ENCODE measurements at regions not wholly inside any gene's neighbourhood (a gene's known extent, or its start where the extent isn't known, plus 50 kb on each side); places are given as distances from the start of the nearest gene placed in this dataset.
"Not testable (repeated sequence)": the region's sequence is repeated elsewhere in the genome, so short reads cannot be mapped to it uniquely, and the experiment has no call there.

DNA sequence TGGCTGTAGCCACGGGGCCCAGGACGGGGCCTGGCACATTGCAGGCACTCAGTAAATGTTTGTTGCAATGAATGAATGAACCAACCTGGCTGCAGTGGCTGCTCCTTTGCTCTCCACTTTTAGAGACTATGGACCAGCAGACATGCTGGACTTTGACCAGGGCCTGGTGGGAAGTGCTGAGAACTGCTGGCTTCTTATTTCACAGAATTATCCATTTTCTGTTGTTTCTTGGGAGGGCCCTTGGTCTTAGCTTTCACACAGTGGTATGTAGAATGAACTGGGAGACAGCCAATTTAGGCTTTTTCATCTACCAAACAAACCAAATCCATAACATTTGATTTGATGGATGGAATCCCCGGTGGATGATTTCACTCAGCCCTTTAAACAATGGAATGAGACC, 78.0 kb upstream of the LHFPL2 start:
- DNase-seq (ENCODE audit: low spot score) = no peak

DNA sequence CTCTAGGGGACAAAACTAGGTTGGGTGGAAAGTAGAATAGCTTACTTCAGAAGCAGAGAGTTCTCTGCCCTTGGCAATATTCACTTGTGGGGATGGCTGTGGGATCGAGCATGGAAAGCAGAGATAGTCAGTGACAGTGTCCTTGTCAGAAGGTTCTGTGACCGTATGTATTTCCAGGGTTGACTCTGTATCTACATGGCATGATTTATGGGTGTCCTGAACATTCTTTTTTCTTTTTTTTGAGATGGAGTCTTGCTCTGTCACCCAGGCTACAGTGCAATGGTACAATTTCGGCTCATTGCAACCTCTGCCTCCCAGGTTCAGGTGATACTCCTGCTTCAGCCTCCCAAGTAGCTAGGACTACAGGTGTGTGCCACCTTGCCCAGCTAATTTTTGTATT, 77.4 kb upstream of the LHFPL2 start:
- no peak for DNase-seq (ENCODE audit: low spot score)

DNA sequence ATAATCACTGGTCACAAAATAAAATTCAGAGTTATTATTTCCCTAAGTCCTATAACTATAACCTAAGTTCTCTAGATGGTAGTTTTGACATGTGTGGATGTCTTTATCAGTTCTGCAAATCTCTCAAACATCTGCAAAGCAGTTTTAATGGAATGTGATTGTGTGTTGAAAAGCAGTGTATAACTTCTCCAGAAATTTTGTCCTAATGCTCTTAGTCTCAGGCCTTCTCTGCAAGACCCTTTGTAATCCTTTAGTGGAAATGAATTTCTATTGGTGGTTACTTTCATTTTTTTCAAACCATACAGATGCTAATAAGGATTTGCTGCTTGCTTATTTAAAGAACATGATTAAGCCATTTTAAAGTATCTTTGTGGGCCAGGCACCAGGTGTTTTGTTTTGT, 75.5 kb upstream of the LHFPL2 start:
- no peak for DNase-seq (ENCODE audit: low spot score)

DNA sequence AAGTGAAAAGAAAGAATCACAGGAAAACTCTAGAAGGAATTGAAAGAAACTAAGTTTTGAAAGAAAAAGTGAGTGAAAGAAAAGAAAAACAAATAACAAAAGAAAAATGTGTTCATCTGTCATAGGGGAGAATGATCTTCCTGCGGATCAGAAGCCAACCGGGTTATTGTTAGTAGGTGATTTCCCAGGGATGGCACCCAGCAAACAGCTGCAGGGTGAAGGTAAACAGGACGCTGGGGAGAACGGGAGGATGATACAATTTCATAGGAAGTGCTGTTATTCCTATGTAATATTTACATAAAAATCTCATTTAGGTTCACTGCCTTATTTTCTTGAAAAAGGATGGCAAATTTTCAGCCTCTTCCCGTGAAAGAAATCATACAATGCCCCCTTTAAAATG, 72.4 kb upstream of the LHFPL2 start:
- no peak for DNase-seq (ENCODE audit: low spot score)

DNA sequence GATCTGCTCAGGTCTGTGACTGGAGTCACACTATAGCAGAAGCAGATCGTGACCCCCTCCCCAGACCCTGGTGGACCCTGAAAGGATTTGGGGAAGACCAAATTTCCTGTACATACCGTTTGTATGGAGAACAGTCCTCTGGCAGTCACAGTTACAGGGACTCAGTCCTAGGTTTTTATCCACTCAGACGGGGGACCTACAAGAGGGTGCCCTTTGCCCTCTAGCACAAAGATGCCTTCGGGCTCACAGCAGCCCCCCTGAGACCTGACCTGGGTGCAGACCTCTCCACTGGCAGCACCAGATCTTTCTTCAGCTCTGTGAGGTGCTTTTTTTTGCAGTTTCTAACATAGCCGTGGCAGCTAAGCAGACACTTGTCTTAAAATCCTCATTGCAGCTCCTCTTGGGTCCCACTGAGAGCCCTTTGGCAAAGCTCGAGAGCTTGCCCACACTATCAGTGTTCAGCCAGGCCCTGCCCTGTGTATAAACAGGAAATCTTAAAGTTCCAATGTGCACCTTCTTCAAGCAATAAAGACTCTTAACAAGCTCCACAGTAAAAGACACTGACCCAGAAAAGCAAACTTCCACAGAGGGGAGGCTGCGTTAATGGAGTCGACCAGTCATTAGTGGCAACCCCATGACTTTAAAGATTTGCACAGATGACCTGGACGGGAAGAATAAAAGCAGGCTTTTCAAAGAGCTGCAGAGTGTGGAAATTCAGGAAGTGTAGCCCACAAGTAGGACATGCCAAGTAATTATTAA, 71.8 kb upstream of the LHFPL2 start:
- no peak for DNase-seq (ENCODE audit: low spot score)

DNA sequence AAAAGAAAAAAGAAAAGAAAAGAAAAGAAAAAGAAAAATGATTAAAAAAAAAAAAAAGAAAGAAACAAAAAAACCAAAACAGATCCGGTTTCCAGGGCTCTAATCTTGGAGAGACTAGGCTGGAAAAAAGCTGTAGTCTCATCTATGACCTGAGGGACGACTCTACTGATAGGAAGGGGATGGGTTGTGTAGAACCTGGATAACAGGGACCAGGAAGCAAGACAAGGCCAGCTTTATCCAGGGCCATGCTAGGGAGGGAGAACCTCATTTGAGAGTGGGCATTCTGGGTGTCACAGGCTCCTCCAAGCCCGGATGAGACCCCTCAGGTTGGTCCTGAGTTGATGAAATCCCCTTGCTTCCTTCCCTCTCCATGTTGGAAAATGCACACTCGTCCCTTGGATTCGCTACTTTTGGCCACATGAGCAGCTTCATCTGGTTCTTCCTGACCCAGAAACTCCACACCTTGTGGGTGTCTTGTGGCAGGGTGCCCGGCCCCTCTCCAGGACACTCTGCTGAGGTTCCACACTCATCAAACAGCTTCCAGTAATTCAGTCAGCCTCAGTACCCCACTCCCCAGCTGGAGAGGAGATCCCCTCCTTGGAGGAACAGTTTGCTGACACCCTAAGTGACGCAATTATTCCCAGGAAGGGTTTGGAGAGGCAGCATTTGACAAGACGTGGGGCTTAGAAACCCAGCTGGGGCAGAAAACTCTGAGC, 71.1 kb upstream of the LHFPL2 start:
- no peak for DNase-seq (ENCODE audit: low spot score)

DNA sequence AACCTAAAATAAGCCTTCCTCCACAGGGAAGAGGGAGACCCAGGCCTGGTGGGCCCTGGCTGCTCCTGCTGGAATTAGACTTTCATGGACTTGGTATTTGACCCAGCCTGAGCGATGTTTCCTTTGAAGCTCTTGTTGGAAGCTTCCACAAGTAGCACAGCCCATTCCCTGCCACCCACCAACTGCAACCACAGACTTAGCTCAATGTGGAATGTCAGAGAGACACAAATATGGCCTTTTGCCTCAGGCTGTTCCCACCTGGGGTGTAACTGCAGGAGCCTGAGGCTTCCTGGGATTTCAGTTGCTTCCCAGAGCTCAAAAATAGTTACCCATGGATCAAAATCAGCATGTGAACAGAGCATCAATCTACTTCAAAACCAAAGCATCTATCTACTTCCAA, 70.3 kb upstream of the LHFPL2 start:
- no peak for DNase-seq (ENCODE audit: low spot score)

DNA sequence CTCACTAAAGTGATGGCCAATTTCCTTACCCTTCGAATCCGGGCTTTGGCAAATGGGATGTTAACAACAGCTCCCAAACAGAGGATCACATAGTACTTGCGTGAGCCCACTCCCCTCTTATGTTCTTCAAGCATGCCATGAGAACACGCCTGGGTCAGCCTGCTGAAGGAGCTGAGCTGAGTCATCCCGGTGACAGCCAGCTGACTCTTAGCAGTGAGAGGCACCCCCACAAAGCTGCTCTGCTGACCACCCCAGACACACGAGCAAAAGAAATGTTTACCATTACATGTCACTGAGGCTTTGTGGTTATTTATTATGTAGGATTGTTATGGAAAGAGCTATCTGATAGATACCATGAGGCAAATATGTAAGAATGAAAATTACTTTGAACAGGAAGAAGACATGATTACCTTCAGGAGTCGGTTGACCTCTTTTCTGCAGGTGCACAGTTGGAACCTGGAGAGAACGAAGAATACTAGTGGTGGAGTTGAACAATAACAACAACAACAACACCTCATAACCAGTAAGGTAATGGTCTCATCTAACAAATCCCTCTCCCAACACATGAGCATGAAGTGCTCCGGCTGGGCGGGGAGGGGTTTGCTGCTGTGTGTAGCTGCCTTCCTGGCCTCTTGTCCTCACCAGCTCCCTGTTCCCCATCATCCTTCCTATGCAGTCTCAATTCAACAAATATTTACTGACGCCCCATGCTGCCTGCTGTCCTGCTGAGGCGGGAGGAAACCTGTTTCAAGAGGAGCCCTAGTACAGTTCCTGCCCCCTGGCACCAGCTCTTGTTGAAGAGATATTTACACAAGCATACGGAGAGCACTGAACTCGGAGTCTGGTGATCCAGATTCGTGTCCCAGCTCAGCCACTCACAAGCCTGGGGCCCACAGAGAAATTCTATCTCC, 69.4 kb upstream of the LHFPL2 start:
- peak; percentile 12 for DNase-seq (ENCODE audit: low spot score)

DNA sequence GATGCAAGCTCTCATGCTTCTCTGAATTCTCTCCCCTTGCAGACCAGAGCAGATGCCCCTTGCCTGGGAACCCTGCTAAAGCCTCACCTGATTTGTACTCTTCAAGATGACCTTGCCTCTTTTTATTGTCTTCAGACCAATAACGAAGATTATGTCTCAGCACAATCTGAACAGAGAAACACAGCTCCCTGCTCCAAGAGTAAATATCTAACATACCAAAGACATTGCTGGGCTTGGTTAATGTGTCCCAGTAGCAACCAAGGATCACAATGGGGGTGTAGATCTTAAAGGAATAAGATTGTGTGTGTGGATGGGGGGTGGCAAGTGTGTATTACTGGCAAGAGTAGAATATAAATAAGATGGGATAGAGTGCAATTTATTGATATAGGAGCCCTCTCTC, 67.6 kb upstream of the LHFPL2 start:
- DNase-seq (ENCODE audit: low spot score) = no peak

DNA sequence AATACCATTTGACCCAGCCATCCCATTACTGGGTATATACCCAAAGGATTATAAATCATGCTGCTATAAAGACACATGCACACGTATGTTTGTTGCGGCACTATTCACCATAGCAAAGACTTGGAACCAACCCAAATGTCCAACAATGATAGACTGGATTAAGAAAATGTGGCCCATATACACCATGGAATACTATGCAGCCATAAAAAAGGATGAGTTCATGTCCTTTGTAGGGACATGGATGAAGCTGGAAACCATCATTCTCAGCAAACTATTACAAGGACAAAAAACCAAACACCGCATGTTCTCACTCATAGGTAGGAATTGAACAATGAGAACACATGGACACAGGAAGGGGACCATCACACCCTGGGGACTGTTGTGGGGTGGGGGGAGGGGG, 66.8 kb upstream of the LHFPL2 start:
- not testable (repeated sequence) for DNase-seq (ENCODE audit: low spot score)

DNA sequence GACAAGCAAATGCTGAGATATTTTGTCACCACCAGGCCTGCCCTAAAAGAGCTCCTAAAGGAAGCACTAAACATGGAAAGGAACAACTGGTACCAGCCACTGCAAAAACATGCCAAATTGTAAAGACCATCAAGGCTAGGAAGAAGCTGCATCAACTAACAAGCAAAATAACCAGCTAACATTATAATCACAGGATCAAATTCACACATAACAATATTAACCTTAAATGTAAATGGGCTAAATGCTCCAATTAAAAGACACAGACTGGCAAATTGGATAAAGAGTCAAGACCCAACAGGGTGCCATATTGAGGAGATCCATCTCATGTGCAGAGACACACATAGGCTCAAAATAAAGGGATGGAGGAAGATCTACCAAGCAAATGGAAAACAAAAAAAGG, 63.1 kb upstream of the LHFPL2 start:
- not testable (repeated sequence) for DNase-seq (ENCODE audit: low spot score)

DNA sequence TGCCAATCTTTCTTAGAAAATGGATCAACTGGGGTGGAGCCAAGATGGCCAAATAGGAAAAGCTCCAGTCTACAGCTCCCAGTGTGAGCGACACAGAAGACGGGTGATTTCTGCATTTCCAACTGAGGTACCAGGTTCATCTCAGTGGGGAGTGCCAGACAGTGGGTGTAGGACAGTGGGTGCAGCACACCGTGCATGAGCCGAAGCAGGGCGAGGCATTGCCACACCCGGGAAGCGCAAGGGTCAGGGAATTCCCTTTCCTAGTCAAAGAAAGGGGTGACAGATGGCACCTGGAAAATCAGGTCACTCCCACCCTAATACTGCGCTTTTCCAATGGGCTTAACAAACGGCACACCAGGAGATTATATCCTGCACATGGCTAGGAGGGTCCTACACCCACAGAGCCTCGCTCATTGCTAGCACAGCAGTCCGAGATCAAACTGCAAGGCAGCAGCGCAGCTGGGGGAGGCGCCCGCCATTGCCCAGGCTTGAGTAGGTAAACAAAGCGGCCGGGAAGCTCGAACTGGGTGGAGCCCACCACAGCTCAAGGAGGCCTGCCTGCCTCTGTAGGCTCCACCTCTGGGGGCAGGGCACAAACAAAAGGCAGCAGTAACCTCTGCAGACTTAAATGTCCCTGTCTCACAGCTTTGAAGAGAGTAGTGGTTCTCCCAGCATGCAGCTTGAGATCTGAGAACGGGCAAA, 61.3 kb upstream of the LHFPL2 start:
- DNase-seq (ENCODE audit: low spot score) = not testable (repeated sequence)

DNA sequence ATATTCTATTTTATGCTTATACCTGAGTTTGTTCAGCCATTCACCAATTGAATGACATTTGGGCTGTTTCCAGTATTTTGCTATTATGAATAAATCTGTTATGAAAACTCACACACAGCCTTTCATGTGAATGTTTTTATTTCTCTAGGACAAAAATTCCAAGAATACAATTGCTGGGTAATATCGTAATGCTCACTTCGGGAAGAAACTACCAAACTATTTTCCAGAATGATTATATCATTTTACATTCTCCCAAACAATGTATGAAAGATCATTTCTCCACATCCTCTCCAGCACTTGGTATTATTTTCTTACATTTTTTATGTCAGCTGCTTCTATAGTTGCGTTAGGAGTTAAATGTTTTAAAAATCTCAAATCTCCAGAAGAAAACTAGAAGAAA, 58.3 kb upstream of the LHFPL2 start:
- DNase-seq (ENCODE audit: low spot score) = no peak

DNA sequence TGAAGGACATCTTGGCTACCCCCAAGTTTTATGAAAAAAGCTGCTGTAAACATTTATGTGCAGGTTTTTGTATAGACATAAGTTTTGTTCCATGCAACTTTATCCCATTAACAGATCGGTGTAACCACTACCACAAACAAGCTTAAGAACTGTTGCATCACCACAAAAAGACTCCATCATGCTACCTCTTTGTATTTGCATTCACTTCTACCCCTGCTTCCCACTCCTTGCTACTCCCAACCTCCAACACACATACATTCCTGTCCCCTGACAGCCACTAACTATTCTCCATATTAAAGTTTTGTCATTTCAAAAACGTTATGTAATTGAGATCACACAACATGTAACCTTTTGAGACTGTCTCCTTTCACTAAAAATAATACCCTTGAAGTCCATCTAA, 57.8 kb upstream of the LHFPL2 start:
- no peak for DNase-seq (ENCODE audit: low spot score)

DNA sequence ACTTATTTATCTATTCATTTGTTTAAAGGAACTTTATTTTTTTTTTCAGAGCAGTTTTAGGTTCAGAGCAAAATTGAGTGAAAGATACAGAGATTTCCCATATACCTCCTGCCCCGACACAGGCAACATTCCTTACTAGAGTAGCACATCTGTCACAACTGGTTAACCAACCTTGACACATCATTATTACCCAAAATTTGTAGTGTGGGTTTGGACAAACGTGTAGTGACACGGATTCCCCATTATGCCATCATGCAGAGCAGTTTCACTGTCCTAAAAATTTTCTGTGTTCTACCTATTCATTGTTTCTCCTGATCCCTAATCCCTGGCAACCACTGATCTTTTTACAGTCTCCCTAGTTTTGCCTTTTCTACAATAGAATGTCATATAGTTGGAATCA, 57.3 kb upstream of the LHFPL2 start:
- no peak for DNase-seq (ENCODE audit: low spot score)

DNA sequence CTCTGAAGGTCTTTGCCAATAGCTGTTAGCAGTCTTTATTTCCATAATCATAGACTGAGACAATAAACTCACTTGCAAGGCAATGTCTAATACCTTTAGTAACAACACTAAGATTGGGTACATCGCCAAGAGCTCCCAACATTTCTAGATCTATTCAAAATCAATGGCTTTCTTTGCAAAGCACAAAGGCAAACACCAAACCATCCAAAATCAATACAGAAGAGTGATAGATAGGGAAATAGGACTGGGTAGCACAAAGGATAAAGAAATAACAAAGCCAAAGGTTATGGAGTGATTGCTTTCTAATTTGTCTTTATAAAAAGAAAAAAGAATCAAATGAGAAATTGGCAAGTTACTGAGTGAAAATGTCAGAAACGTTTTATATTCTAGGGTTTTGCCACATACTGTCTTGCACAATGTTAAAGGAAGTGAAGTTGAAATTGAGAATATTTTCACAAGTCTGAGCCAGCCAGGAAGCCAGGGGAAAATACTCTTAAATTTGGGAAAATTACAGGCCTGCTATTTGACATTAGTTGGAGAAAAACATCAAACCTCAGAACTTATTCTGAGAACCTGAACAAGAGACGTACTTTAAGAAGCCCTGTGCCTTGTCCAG, 53.3 kb upstream of the LHFPL2 start:
- DNase-seq (ENCODE audit: low spot score) = no peak

DNA sequence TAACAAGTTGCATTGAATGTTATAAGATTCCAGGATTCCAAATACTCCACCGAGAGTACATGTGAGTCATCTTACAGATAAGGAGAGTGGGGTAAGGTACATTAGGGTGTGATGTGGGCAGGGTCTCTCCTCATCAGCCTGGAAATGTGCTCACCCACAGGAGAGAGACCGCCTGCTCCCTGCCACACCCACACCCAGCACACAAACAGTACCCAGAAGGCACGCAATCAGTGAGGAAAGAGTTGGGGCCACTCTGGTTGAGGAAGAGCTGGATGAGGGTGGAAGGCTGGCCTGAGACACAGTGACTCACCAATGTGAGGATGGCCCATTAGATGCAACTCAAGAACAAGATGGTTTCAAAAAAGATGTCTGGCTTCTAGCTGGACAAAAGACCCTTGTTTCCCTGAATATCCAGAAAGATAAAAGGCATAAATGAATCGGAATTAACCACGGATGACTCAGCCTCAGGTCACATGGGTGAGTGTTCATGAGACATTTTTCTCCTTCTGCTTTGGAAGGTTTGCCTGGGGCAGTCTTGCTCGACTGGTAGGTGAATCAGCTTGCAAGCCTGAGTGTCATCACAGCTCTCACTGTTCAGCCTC, 51.1 kb upstream of the LHFPL2 start:
- peak; percentile 93 for DNase-seq (ENCODE audit: low spot score)

DNA sequence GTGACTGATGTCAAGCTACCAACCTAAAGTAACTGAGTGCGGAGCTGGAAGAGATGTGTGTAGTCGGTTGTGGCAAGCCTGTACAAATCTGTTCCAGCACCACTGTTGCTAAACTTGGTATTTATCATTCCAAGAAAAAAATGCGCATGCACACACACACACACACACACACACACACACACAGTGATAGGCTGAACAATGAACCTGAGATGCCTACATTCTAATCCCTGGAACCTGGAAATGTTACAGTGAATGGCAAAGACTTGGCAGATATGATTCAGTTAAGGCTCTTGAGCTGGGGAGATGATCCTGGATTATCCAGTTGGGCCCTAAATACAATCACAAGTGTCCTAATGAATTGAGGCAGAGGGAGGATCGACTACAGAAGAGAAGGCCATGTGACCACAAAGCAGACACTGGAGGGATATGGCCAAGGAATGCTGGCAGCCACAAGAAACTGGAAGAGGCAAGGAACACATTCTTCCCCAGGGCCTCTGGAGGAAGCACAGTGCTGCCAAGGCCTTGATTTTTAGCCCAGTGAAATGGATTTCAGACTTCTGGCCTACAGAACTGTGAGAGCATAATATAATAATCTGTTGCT, 49.7 kb upstream of the LHFPL2 start:
- no peak for DNase-seq (ENCODE audit: low spot score)
